ENCODE measurements at regions not wholly inside any gene's neighbourhood (a gene's known extent, or its start where the extent isn't known, plus 50 kb on each side); places are given as distances from the start of the nearest gene placed in this dataset.
"Not testable (repeated sequence)": the region's sequence is repeated elsewhere in the genome, so short reads cannot be mapped to it uniquely, and the experiment has no call there.

- no peak for DNase-seq
Measured at GRCh38 chr5:3092664-3093063, 341.2 kb upstream of the IRX2 start.

- no peak for DNase-seq
Measured at GRCh38 chr5:3092211-3092610, 340.7 kb upstream of the IRX2 start.

- no peak for DNase-seq
Measured at GRCh38 chr5:3091040-3091774, 339.7 kb upstream of the IRX2 start.

GRCh38 chr5:3090305-3090704 lies 338.8 kb upstream of the IRX2 start:
- DNase-seq, result not testable (repeated sequence)

- no peak for DNase-seq
Measured at GRCh38 chr5:3080366-3080765, 328.9 kb upstream of the IRX2 start.

- DNase-seq, result no peak
Measured at GRCh38 chr5:3077684-3078083, 326.2 kb upstream of the IRX2 start.

GRCh38 chr5:3075309-3075708 lies 323.8 kb upstream of the IRX2 start:
- DNase-seq, result no peak

- DNase-seq, result no peak
Measured at GRCh38 chr5:3068401-3068800, 316.9 kb upstream of the IRX2 start.

GRCh38 chr5:3060283-3060682 lies 308.8 kb upstream of the IRX2 start:
- DNase-seq, result no peak

- DNase-seq, result no peak
Measured at GRCh38 chr5:3059488-3059887, 308.0 kb upstream of the IRX2 start.

GRCh38 chr5:3058942-3059341 lies 307.5 kb upstream of the IRX2 start:
- DNase-seq, result no peak

- DNase-seq, result no peak
Measured at GRCh38 chr5:3056866-3057265, 305.4 kb upstream of the IRX2 start.

- no peak for DNase-seq
Measured at GRCh38 chr5:3051400-3051799, 299.9 kb upstream of the IRX2 start.

- no peak for DNase-seq
Measured at GRCh38 chr5:3050863-3051262, 299.4 kb upstream of the IRX2 start.

GRCh38 chr5:3049261-3049660 lies 297.8 kb upstream of the IRX2 start:
- DNase-seq, result no peak

GRCh38 chr5:3047212-3047774 lies 295.8 kb upstream of the IRX2 start:
- DNase-seq, result no peak

- DNase-seq, result no peak
Measured at GRCh38 chr5:3043600-3043999, 292.1 kb upstream of the IRX2 start.

- DNase-seq, result no peak
Measured at GRCh38 chr5:3041001-3041400, 289.5 kb upstream of the IRX2 start.

- no peak for DNase-seq
Measured at GRCh38 chr5:3036041-3036788, 284.7 kb upstream of the IRX2 start.

GRCh38 chr5:3035452-3035851 lies 284.0 kb upstream of the IRX2 start:
- no peak for DNase-seq

- DNase-seq, result no peak
Measured at GRCh38 chr5:3034881-3035280, 283.4 kb upstream of the IRX2 start.

- no peak for DNase-seq
Measured at GRCh38 chr5:3034449-3034848, 283.0 kb upstream of the IRX2 start.

- peak; percentile 24 for DNase-seq
Measured at GRCh38 chr5:3033033-3033755, 281.7 kb upstream of the IRX2 start.

GRCh38 chr5:3032513-3032912 lies 281.0 kb upstream of the IRX2 start:
- DNase-seq, result no peak
